GM10266 (cell line): ENCODE measurements at regions not wholly inside any gene's neighbourhood (a gene's known extent, or its start where the extent isn't known, plus 50 kb on each side); places are given as distances from the start of the nearest gene placed in this dataset.
A peak's percentile ranks its signal among the peaks of the same experiment; 100 is the strongest.

ENCODE experiments used
- DNase-seq: peaks from one replicate; pipeline ENCODE4 v3.0.0; 2012; ENCODE audit errors: extremely low spot score
- TF ChIP-seq, protein P1 (sequence below): IDR thresholded peaks from 2 replicates; pipeline ENCODE4 v1.5.1; 2012; ENCODE audit warnings: mild to moderate bottlenecking, low read depth; ENCODE audit not compliant: control insufficient read depth, insufficient read depth; ENCODE audit errors: missing control alignments

GRCh38 chr6:9257215-9257614, 821.9 kb upstream of the SLC35B3 start:
- no peak for DNase-seq
- TF ChIP-seq, protein P1, sequence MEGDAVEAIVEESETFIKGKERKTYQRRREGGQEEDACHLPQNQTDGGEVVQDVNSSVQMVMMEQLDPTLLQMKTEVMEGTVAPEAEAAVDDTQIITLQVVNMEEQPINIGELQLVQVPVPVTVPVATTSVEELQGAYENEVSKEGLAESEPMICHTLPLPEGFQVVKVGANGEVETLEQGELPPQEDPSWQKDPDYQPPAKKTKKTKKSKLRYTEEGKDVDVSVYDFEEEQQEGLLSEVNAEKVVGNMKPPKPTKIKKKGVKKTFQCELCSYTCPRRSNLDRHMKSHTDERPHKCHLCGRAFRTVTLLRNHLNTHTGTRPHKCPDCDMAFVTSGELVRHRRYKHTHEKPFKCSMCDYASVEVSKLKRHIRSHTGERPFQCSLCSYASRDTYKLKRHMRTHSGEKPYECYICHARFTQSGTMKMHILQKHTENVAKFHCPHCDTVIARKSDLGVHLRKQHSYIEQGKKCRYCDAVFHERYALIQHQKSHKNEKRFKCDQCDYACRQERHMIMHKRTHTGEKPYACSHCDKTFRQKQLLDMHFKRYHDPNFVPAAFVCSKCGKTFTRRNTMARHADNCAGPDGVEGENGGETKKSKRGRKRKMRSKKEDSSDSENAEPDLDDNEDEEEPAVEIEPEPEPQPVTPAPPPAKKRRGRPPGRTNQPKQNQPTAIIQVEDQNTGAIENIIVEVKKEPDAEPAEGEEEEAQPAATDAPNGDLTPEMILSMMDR = no peak

GRCh38 chr6:9254251-9254650, 818.9 kb upstream of the SLC35B3 start:
- TF ChIP-seq, protein P1 = no peak
- DNase-seq = no peak

- no peak for DNase-seq
- TF ChIP-seq, protein P1 = no peak
These were observed 817.5 kb upstream of the SLC35B3 start for GRCh38 chr6:9252799-9253198.

DNA sequence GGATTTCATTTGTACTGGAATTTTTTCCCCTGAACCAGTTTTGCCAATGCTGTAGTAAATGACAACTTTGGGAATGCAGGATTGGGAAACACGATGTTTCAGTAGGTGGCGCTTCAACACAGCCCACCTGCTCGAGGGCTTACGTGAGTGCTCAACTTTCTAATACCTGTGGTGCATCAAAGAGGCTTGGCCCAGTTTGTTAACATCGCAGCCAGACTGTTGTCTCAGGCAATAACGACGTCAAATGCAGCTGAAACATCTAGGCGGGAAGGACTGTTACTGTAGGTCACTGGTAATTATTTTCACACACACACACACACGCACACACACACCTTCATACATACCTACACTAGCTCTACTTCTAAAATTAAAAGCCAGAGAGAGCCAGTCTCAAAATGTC, 815.5 kb upstream of the SLC35B3 start:
- TF ChIP-seq, protein P1 = peak; percentile 52
- DNase-seq = no peak

GRCh38 chr6:9248133-9248532, 812.8 kb upstream of the SLC35B3 start:
- TF ChIP-seq, protein P1 = no peak
- DNase-seq = no peak

DNA sequence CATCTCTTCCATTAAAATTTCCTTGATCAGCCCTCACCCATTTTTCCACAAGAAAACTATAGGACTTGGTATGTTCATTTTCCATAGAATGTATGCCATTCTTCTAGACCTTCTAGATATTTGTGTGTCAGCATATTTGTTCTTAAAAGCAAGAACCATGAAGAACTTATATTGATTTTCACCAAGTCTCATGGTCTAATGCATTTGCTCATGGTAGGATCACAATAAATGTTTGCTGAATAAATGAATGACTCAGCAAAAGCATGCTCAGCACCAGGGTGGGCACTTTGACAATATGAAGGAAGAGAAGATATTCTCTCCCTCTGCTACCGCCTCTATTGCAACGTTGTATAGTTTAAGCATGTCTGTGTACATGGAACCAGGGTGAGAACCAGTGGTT, 805.5 kb upstream of the SLC35B3 start:
- DNase-seq = no peak

GRCh38 chr6:9236443-9236842, 801.1 kb upstream of the SLC35B3 start:
- TF ChIP-seq, protein P1 = no peak
- DNase-seq = no peak

More for the DNA sequence above, 805.5 kb upstream of the SLC35B3 start:
- TF ChIP-seq, protein P1 = no peak
